Superior temporal gyrus (tissue), 1 donor: ENCODE measurements at regions not wholly inside any gene's neighbourhood (a gene's known extent, or its start where the extent isn't known, plus 50 kb on each side); places are given as distances from the start of the nearest gene placed in this dataset.
"Not testable (repeated sequence)": the region's sequence is repeated elsewhere in the genome, so short reads cannot be mapped to it uniquely, and the experiment has no call there.

Experiments used
- DNase-seq: peaks from one replicate; pipeline ENCODE4 v3.0.0-alpha.2; 2016; ENCODE audit errors: extremely low spot score

DNA sequence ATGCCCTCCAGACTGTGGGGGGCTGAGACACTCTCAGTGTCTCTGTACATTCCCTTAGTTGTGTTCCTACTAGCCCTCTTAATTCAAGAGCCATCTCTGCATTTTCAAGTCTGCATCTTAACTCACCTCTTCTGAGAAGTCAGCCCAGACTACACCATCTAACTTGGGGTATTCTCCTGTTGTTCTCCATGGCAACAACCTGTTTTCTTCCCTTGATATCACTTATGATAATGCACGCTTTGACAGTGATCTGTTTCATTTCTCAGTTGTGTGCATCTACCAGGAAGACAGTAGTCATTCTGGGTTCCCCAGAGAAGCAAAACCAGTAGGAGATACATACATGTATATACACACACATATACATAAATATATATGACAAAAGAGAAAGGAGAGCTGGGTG, 707.3 kb upstream of the IGFBP3 start:
- DNase-seq = no peak

DNA sequence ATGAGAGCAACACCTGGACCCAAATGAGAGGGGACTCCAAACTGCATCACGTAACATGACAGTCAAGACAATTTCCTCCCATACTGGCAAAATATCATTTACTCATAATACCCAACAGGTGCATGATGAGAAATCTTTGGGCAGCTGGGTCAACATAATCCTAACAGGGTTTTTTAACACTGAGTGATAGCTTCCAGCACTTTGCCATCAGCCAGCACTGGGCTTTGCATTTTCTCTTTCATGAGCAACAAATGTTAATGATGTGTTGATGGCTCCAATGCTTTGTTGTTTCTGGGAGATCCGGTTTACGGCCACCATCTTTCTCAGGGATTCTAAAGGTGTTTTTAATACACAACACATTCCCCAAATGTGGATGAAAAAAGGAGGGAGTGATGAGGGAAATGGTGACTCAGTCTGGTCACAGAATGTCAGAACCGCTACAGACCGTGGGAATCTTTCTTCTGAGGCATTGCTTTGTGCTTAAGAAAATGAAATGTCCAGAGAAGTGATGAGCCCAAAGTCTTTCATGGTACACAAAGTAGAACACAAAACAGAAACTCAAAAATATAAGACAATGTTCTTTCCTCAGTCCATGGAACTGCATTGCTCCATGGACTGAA, 705.7 kb upstream of the IGFBP3 start:
- DNase-seq = no peak

DNA sequence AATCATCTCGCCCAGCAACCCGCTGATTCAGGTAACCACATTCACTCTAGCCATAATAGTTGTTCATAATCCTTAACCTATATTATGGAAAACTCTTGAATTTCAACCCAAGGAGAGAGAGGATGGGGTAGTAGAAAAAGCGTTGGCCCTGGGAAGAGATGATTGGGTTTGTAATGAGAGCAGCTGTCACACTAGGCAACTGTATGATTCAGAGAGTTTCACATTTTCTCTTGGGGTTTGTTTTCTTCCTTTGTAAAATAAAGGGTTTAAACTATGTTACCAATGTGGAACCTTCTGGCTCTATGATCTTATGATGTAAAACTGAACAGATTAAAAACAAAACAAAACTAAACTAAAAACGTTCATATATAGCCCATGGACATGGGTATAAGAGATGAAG, 705.2 kb upstream of the IGFBP3 start:
- no peak for DNase-seq

DNA sequence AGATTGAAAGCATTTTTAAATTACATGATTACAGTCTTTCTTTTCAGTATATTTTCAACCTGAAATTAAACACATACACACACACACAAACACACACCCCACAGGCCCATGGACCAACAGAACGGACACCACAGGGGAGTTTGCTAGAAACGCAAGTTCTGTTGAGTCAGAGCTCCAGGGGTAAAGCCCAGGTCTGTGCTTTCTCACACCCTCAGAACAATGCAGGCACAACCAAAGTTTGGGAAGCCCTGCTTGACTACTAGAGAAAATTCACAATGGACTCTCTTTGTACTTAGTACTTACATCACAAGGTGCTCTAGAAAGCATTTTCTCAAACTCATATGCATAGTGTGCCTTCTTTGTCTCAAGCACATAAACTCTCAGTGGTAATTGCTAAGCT, 704.0 kb upstream of the IGFBP3 start:
- no peak for DNase-seq

DNA sequence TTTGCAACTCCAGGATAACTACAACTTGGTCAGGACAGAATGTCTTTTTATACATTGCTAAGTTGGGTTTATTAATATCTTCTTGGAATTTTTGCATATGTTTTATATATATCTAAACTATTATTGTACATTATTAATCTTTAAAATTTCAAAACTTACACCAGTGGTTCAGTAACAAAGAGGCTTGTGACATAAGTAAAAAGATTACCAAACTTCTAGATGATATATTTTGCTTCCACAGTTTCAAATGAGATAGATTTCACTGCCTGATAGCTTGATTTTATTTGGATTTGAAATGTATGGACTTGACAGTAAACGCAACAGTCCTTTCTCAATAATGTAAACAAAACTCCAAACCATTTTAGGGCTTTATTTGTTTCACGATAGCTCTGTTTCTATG, 701.2 kb upstream of the IGFBP3 start:
- no peak for DNase-seq

DNA sequence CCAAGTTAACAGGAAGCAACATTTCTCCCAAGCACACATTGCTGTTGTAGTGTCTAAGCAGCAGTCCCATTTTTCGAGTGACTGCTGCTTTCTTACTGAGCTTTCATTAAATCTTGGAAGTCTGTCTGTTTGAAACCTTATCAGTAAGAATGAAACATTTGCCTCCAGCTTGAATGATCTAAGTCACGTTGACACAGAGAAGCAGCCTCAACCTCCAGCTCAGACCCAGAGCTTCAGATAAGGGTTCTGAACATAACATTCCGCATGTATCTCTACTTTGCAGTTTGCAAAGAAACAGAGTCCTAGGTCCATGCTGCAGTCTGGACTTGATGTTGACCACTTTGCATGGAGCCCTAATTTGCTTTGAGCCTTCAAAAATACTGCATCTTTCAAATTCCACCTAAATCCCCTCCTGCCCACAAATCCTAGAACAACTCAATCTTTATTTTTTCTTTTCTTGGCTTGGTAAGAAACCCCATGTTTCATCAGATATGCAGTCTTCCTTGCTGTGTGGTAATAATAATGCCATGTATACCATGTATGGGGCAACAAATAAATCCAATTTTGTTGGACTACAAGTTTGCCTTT, 698.7 kb upstream of the IGFBP3 start:
- DNase-seq = no peak

DNA sequence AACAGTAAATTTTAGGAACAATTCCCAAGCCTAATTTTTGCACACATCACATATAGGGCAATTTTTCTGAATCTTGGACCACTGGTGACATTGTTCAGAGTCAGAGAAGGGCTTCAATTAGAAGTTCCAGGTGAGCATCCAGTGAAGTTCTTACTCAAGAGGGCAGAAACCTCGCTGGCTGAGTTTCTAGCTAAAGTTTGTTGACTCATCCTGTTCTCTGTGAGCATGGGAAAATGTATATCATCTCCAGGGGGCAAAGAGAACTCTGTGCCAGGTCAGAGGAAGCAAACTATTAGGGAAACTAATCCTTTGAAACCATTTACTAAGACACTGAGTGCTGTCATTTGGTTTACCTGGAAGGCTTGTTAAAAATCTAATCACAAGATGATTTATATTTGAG, 695.6 kb upstream of the IGFBP3 start:
- DNase-seq = no peak

DNA sequence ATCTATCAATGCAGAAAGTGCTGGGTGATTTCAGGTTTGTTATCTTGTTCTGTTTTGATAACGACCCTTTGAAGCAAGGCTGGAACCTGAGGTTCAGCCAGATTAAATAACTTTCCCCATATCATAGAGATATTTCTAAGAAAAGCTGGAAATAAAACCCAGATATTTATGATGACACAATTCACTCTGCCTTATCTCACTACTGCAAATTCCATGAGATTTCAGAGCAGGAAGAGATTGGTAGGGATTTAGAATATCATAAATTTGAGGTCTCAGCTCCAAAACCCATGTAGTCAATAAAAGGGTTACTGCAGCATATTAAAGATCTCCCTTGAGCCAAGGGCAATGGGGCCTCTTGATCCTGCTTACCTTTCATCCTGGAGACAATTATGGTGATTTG, 692.5 kb upstream of the IGFBP3 start:
- no peak for DNase-seq

DNA sequence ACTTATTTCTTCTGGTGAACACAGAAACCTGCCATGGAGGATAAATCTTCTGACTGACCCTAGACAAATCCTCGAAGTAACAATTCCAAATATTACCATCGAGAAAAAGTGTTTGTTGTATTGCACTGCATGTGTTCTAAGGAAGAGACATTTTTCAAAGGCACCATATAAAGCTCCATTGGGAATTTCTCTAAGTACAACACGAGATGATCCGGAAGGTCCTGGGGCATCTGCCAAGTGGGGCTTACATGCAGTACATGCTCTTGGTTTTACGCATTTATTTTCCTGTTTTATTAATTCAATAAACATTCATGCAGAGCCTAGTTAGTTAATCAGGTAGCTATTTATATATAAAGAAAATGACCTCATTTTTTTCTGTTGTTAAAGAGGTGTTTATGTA, 692.0 kb upstream of the IGFBP3 start:
- no peak for DNase-seq

DNA sequence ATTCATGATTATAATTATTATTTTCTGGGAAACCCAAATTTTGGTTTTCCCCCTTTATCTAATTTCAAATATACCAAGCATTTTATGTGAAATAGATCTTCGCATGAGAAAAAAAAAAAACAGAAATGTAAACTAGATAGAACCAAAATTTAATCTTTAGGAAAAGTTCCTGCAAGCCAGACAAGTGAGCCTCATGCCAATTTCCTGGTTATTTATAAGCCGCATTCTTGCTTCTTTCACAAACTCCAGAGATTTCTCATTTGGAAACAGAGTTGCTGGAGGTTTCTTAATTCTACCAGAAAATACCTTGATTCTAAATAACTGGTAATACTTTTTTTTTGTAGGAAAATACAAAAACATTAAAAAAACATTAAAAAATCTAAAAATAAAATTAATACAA, 690.4 kb upstream of the IGFBP3 start:
- DNase-seq = no peak

DNA sequence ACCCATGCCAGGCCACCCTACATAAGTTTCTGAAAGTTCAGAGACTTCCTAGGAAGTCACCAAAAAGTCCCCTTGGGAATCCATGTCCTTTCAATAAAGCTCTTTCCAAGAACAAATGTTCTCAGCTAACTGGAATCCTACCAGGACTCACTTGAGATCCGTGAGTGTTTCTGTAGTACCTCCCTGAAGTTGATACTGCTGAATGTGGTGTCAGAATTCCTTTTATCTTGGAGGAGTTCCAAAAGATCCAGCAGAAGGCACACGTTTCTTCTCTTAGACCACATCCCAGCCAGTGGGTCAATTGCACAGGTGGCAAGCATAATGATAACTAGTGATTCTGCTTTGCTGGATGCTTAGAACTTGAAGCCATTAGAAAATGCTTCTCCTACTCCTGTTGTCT, 689.7 kb upstream of the IGFBP3 start:
- DNase-seq = no peak

DNA sequence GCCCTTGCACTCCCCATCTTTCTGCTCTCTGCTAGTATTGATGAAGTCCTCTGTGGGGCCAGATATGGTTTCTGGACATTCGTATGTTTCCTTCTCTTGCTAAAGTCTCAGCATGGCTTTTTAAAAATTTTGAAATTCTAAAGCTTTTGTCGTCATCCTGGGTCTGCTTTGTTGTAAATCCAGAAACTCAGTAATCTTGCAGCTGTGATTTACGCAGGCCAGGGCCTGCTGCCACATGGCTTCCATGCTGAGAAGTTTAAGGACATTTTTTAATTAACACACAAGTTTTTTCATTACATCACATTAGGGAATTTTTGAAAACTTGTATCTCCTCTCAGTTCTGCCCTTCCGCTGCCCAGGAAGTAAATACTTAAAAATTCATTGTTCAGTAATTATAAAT, 686.1 kb upstream of the IGFBP3 start:
- no peak for DNase-seq

DNA sequence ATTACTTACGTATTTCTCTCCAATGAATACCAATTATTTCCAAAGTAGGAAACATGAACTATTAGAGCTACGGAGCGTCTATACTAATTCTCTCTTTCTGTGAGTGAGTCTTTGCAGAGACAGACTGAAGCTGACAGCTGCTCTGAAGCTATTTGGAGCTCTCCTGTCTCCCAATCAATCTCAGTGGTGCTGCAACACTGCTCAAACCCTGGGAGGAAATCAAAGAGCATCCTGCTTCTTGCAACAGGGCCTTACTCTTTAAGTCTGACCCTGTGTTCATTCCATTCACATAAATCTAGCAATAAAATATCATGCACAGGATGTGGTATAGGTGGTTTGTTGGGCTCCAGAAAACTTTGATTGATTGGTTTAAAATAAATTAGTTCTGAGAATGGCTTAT, 685.7 kb upstream of the IGFBP3 start:
- DNase-seq = no peak

DNA sequence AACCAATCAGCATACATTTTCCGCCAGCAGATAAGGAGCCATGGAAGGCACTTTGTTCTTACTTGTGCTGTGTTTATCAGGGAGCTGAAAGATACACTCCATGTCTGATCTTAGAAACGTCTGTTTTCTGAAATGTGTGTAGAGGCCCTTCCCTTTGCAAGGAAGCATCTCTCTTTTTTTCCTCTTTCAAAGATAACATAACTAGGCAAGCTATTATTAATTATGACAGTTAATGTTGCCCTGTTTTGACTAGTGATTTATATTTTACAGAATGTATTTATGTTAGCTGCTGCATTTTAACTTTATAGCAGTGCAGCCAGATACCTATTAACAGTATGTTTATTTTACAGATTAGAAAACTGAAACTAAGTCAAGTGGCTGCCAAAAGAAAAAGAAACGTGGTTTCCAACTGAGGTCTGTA, 683.2 kb upstream of the IGFBP3 start:
- DNase-seq = no peak

DNA sequence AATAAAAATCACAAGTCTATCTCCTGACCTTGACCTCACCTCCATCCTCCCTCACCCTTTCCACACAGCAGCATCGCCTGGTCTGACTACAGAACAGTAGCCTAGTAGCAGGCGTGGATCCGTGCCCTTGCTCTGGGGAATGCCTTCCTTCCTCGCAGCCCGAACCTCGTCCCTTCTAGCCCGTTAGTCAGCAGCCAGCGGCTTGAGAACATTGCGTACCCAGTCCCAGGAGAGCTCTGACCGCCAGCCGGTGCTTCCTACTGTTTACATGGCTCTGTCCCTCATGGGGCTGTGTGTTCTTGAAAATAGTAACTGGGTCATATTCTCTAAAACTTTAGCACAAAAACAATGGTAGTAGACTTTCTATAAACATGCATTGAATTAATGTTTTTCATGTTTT, 682.7 kb upstream of the IGFBP3 start:
- no peak for DNase-seq

DNA sequence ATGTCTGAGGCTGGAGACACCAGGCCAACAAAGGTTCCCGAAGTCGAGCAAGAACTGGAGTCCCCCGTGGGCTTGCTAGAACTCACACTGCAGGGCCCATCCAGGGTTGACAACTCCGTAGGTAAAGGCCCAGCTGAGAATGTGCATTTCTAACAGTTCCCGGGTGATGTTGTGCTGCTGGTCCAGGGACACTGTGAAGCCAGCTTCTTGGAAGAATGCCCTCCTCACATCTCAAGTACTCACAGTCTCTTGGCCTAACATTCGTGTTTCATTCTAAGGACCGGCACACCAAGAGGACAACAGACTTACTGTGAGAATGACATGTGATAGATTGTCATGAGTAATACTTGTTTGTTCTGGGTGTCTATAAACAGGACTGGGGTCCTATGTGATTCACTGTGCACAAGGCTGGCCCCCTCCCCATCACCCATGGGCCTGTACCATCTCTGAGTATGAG, 682.3 kb upstream of the IGFBP3 start:
- DNase-seq = no peak

DNA sequence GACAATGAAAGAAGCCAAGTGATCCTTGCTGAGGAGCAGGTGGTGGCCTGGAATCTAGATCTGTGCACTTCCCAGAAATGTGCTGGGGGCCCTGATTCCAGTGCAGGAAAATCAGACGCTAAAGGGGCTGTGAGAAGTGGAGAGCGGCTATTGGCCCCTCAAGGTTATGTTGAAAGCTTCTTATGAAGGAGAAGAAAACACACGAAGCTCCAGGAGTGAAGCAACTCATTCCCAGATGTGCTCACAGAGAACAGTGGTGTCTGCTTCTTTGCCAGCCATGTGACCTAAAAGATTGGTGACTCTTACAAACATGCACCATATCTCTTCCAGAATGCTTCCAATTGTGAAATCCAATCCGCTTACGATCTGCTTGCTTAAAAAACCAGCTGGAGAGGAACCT, 679.3 kb upstream of the IGFBP3 start:
- DNase-seq = no peak

DNA sequence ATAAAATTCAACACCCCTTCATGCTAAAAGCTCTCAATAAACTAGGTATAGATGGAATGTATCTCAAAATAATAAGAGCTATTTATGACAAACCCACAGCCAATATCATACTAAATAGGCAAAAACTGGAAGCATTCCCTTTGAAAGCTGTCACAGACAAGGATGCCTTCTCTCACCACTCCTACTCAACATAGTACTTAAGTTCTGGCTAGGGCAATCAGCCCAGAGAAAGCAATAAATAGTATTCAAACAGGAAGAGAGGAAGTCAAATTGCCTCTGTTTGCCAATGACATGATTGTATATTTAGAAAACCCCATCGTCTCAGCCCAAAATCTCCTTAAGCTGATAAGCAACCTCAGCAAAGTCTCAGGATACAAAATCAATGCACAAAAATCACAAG, 673.8 kb upstream of the IGFBP3 start:
- not testable (repeated sequence) for DNase-seq

DNA sequence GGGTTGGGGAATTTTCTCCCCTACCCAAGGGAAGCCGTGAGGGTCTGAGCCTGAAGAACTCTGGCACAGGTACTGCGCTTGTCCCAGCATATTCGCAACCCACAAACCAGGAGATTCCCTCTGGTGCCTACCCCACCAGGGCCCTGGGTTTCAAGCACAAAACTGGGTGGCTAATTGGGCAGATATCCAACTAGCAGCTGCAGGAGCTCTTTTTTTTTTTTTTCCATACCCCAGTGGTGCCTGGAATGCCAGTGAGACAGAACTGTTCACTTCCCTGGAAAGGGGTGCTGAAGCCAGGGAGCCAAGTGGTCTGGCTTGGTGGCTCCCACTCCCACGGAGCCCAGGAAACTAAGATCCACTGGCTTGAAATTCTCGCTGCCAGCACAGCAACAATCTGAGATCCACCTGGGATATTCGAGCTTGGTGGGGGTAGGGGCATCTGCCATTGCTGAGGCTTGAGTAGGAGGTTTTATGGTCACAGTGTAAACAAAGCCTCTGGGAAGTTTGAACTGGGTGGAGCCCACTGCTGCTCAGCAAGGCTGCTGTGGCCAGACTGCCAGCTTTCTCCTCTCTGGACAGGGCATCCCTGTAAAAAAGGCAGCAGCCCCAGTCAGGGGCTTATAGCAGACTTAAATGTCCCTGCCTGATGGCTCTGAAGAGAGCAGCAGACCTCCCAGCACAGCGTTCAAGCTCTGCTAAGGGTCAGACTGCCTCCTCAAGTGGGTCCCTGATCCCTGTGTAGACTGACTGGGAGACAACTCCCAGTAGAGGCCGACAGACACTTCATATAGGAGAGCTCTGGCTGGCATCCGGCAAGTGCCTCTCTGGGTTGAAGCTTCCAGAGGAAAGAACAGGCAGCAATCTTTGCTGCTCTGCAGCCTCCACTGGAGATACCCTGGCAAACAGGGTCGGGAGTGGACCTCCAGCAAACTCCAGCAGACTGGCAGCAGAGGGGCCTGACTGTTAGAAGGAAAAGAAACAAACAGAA, 670.1 kb upstream of the IGFBP3 start:
- not testable (repeated sequence) for DNase-seq

DNA sequence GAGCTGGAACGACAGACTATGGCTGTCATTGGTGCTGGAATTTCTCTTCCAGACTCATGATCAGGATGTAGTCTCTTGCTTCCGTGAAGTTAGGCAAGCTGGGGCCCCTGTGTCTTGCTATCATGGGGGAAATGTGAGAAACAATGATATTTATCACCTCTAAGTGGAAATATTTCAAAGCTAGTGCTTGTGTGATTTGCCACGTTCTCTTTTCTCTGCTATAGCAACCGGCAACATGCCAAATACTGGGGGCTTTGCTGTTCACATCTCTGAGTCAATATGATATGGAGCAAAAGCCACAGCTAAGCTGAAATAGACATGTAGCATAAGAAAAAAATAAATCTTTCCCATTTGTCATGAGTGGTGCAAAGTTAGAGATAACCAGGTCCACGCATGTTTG, 668.2 kb upstream of the IGFBP3 start:
- no peak for DNase-seq

DNA sequence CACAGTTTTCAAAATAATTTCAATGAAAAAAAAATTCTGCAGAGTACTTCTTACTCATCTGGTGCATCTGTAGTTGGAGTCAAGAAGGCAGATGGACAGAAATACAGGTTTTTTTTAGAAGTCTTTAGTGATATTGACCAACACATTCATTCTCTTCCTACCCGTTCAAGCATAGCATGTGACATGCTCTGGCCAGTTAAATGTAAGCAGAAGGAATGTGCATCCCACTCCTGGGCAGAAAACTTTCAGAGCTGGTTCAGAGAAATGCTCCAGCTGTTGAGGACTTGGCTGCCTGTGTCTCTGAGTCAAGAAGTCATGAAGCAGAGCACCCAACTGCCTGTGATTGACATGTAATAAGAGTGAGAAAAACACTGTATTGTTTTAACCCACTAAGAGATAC, 665.3 kb upstream of the IGFBP3 start:
- DNase-seq = no peak

DNA sequence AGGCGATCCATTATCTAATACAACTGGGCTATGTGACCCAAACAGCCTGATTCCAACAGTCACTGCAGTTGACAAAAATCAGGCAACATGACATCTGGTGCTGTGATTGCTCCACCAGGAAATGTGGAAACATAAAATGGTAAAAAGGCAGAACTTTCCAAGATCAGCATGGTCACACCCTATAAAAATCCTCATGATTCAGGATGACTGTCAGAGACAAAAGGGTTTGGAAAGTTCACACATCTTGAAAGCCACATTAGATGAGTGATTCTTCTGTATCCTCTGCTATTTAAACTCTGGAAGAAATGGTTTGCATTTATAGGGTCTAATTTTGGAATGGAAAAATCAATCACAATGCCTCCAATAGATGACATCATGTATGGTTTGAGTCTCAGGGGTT, 662.6 kb upstream of the IGFBP3 start:
- DNase-seq = no peak

DNA sequence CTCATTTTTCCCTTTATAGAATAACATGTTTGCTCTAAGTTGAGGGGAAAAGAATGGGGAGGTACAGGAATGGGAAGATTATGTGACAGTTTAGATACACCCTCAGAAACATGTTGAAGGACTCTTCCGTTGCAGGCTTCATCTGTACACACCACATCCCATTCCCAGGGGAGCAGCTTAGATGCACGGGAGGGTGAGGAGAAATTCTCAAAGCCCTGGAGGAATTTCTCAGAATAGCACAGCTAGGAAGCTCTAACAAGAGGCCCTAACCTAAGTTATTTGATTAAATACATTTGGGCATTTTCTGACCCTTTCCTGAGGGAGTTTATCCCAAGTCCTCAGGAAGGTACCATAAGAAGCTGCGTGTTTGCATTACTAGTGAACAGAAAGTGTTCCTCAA, 660.2 kb upstream of the IGFBP3 start:
- no peak for DNase-seq
